ENCODE measurements at regions not wholly inside any gene's neighbourhood (a gene's known extent, or its start where the extent isn't known, plus 50 kb on each side); places are given as distances from the start of the nearest gene placed in this dataset.

- TF ChIP-seq FOXM1 (IDR thresholded peaks at IDR 0.05; ENCODE audit: borderline replicate concordance) (no peak), ZNF384 (IDR thresholded peaks at IDR 0.05) (no peak), SP1 (IDR thresholded peaks at IDR 0.05) (no peak)
Measured at GRCh38 chr7:18123508-18124239, 96.0 kb upstream of the PRPS1L1 start.
